Spinal cord (tissue), 9 donors: ENCODE measurements at regions not wholly inside any gene's neighbourhood (a gene's known extent, or its start where the extent isn't known, plus 50 kb on each side); places are given as distances from the start of the nearest gene placed in this dataset.
A peak's percentile ranks its signal among the peaks of the same experiment; 100 is the strongest.
"Not testable (repeated sequence)": the region's sequence is repeated elsewhere in the genome, so short reads cannot be mapped to it uniquely, and the experiment has no call there.

Experiments used
- DNase-seq, 6 donors: peaks; one replicate each; pipeline versions ENCODE4 v3.0.0 to v3.0.0-alpha.2; 2013 to 2015; ENCODE audit warnings: low spot score in 6 of 6, low read depth in 4 of 6
- H3K27ac ChIP-seq: one replicate; pipeline ENCODE4 v1.5.1; 2013; ENCODE audit warnings: low read depth, low read length, control low read depth
- H3K27me3 ChIP-seq: one replicate; pipeline ENCODE4 v1.6.1; 2013; ENCODE audit warnings: low read length; ENCODE audit not compliant: control insufficient read depth, insufficient read depth
- H3K36me3 ChIP-seq: one replicate; pipeline ENCODE4 v1.6.1; 2013; ENCODE audit warnings: low read length; ENCODE audit not compliant: control insufficient read depth, insufficient read depth
- H3K4me1 ChIP-seq: one replicate; pipeline ENCODE4 v1.6.1; 2013; ENCODE audit warnings: low read length; ENCODE audit not compliant: control insufficient read depth, insufficient read depth
- H3K4me3 ChIP-seq: one replicate; pipeline ENCODE4 v1.5.1; 2013; ENCODE audit warnings: low read depth, low read length, control low read depth
- H3K9me3 ChIP-seq: one replicate; pipeline ENCODE4 v1.6.1; 2013; ENCODE audit warnings: low read length; ENCODE audit not compliant: control insufficient read depth, insufficient read depth
- whole genome bisulfite sequencing: methylation state at CpG from one replicate; pipeline ENCODE4 v1.1.5; 2013; ENCODE audit warnings: missing lambda C conversion rate; ENCODE audit not compliant: insufficient coverage; 5-methylcytosine and 5-hydroxymethylcytosine counted together
- donor health status: healthy.

- H3K27ac ChIP-seq = no peak overlapping the region
- H3K27me3 ChIP-seq = no peaks in the 10 kb centered on the region
- no peaks in the 10 kb centered on the region for H3K9me3 ChIP-seq
- no peak for DNase-seq
- no CpG with 5 or more reads among the region's 6 CpGs for WGBS
- H3K4me1 ChIP-seq = no peaks in the 10 kb centered on the region
- no peak overlapping the region for H3K4me3 ChIP-seq
- H3K36me3 ChIP-seq = no peaks in the 10 kb centered on the region
Measured at GRCh38 chr2:230636684-230637271, 75.9 kb upstream of the CAB39 start.

- not testable (repeated sequence) for H3K36me3 ChIP-seq, H3K4me3 ChIP-seq, H3K27ac ChIP-seq, H3K27me3 ChIP-seq, H3K4me1 ChIP-seq, DNase-seq, H3K9me3 ChIP-seq
- 86% methylated on average over 7 of the region's 8 CpGs for WGBS
Measured at GRCh38 chr2:230637486-230637885, 75.2 kb upstream of the CAB39 start.

GRCh38 chr2:230640540-230641011 lies 72.1 kb upstream of the CAB39 start:
- no peaks in the 10 kb centered on the region for H3K9me3 ChIP-seq
- no peak for DNase-seq
- no peaks in the 10 kb centered on the region for H3K4me1 ChIP-seq
- no peaks in the 10 kb centered on the region for H3K27me3 ChIP-seq
- H3K36me3 ChIP-seq = no peaks in the 10 kb centered on the region
- no peak overlapping the region for H3K4me3 ChIP-seq
- no peak overlapping the region for H3K27ac ChIP-seq
- WGBS = no CpG with 5 or more reads among the region's 6 CpGs

GRCh38 chr2:230642966-230643365 lies 69.7 kb upstream of the CAB39 start:
- DNase-seq = no peak
- H3K27me3 ChIP-seq = no peaks in the 10 kb centered on the region
- H3K4me1 ChIP-seq = no peaks in the 10 kb centered on the region
- no peaks in the 10 kb centered on the region for H3K9me3 ChIP-seq
- WGBS = 88% methylated on average over 2 of the region's 4 CpGs
- no peak overlapping the region for H3K4me3 ChIP-seq
- H3K36me3 ChIP-seq = no peaks in the 10 kb centered on the region
- no peak overlapping the region for H3K27ac ChIP-seq

GRCh38 chr2:230643576-230644291 lies 68.9 kb upstream of the CAB39 start:
- 54% methylated on average over 3 of the region's 9 CpGs for WGBS
- Histone ChIP-seq H3K4me1 (no peaks in the 10 kb centered on the region), H3K36me3 (no peaks in the 10 kb centered on the region), H3K4me3 (no peak overlapping the region), H3K27ac (no peak overlapping the region), H3K9me3 (no peaks in the 10 kb centered on the region), H3K27me3 (no peaks in the 10 kb centered on the region)
- DNase-seq = no peak

GRCh38 chr2:230644356-230644935 lies 68.2 kb upstream of the CAB39 start:
- H3K4me3 ChIP-seq = no peak overlapping the region
- no peaks in the 10 kb centered on the region for H3K4me1 ChIP-seq
- no peaks in the 10 kb centered on the region for H3K9me3 ChIP-seq
- no peaks in the 10 kb centered on the region for H3K36me3 ChIP-seq
- no peak for DNase-seq
- no peaks in the 10 kb centered on the region for H3K27me3 ChIP-seq
- H3K27ac ChIP-seq = no peak overlapping the region
- no CpG with 5 or more reads among the region's 6 CpGs for WGBS

- Histone ChIP-seq H3K36me3 (no peaks in the 10 kb centered on the region), H3K4me3 (no peak overlapping the region), H3K27ac (no peak overlapping the region), H3K9me3 (no peaks in the 10 kb centered on the region), H3K27me3 (no peaks in the 10 kb centered on the region), H3K4me1 (no peaks in the 10 kb centered on the region)
- WGBS = 100% methylated on average over 1 of the region's 8 CpGs
- no peak for DNase-seq
Measured at GRCh38 chr2:230648356-230648755, 64.3 kb upstream of the CAB39 start.

GRCh38 chr2:230650585-230651137 lies 62.0 kb upstream of the CAB39 start:
- H3K9me3 ChIP-seq = no peaks in the 10 kb centered on the region
- H3K36me3 ChIP-seq = no peaks in the 10 kb centered on the region
- peak in 2 of 6 donors; percentile 26 to 50 for DNase-seq
- H3K4me1 ChIP-seq = no peaks in the 10 kb centered on the region
- 31% methylated on average over 5 of the region's 7 CpGs for WGBS
- no peak overlapping the region for H3K4me3 ChIP-seq
- no peak overlapping the region for H3K27ac ChIP-seq
- H3K27me3 ChIP-seq = no peaks in the 10 kb centered on the region

- no peaks in the 10 kb centered on the region for H3K4me1 ChIP-seq
- no peak for DNase-seq
- WGBS = 93% methylated on average over 5 of the region's 7 CpGs
- H3K4me3 ChIP-seq = no peak overlapping the region
- H3K27me3 ChIP-seq = no peaks in the 10 kb centered on the region
- H3K27ac ChIP-seq = no peak overlapping the region
- no peaks in the 10 kb centered on the region for H3K9me3 ChIP-seq
- no peaks in the 10 kb centered on the region for H3K36me3 ChIP-seq
Measured at GRCh38 chr2:230654057-230654456, 58.6 kb upstream of the CAB39 start.
